Stimulated activated naive CD4-positive, alpha-beta T cell (primary cell): ENCODE measurements at regions not wholly inside any gene's neighbourhood (a gene's known extent, or its start where the extent isn't known, plus 50 kb on each side); places are given as distances from the start of the nearest gene placed in this dataset.
"Not testable (repeated sequence)": the region's sequence is repeated elsewhere in the genome, so short reads cannot be mapped to it uniquely, and the experiment has no call there.

Experiments used
- DNase-seq, 6 experiments: peaks; one replicate each; lab custom pipeline; 2025; lab: John Stamatoyannopoulos, UW

DNA sequence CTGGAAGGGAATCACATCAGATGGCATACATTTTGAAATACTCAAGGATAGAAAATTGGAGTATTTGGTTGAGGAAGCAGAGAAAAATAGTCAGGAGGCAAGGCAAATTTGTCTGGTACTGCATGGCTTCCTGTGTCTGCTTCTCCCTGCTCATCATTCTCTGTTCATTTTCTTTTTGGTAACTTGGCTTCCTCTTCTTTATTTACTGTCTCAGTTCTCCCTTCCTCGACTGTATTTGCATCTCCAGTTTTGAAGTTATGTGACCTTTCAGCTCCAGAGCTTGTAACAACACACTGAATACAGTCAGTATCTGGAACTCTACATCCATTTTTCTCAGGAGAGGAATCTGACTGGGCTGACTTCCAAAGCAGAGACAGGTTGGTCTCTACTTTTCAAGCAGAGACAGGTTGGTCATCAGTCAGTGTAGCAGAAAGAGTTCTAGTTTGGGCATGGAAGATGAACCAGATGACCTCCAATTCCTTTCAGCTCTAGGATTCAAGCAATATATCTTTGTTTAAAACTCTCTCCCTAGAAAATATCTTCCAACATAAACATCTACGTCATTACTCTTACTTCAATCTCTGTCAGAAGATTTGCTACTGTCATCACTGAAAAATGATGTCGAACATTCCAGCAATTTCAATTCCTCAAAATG is 571.2 kb downstream of the ADGRL2 start:
- no peak for DNase-seq

DNA sequence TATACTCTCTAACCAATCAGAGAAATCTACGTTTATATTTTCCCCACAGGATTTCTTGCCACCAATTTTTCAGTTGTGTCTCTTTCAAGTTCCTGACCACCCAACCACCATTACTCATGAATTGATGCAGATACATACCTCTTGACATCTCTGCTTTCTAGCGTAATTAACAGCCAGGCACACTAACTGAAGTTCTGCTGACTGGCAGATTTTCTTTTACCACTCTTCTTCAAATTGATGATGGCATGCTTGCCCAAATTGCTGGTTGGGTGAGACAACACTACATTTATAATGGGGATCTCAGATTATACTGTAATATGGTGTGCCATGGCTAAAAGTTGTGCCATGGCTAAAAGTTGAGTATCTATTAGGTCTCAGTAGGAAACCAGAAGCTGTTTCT is 566.7 kb downstream of the ADGRL2 start:
- no peak for DNase-seq

DNA sequence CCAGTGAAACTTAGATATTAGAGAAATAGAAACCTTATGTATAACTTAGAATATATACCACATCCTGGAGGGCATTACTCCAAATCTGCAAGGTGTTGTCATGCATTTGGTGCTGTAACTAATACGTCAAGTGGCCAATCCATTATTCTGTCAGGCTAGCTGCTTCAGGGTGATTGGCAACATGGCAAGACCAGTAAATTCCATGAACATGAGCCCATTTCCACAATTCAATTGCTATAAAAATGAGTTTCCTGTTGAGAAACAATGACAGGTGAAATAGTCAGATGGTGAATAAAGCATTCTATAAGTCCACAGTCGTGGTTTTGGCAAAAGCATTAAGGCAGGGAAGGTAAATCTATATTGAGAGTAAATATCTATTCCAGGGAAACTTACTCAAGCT is 566.0 kb downstream of the ADGRL2 start:
- no peak for DNase-seq

DNA sequence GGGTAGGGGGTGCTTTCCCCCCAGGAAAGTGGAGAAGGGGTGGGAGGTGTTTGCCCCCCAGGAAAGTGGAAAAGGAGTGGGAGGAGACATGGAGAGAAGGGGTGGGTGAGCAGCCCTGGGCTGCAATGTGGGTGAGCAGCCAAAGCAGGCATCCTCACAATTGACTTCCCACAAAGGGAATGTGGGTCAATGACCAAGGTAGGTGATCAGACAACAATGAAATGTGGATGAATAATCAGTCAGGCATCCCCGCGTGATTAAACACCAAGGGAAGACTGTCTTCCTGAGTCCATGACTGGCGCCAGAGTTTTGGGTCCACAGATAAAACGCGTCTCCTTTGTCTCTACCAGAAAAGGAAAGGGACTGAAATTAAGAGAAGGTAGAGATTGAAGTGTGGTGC is 558.8 kb downstream of the ADGRL2 start:
- DNase-seq = not testable (repeated sequence)

DNA sequence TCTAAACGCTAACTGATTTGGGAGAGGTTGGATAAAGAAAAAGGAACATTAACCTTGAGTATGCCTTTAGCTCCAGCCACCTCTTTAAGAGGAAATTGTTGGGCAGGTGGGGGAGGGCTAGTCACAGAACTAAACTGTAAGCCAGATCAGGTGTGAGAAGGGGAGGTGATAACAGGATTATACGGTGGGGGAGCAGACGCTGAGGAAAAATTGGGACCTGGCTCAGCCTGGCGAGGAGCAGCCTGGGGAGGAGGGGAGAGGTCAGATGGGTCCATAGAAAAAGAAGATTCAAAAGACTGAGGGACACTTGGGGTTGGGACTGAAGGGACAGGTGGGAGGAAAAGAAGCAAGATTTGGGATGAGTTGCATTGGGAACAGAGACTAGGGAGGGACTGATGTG is 558.0 kb downstream of the ADGRL2 start:
- DNase-seq = not testable (repeated sequence)

DNA sequence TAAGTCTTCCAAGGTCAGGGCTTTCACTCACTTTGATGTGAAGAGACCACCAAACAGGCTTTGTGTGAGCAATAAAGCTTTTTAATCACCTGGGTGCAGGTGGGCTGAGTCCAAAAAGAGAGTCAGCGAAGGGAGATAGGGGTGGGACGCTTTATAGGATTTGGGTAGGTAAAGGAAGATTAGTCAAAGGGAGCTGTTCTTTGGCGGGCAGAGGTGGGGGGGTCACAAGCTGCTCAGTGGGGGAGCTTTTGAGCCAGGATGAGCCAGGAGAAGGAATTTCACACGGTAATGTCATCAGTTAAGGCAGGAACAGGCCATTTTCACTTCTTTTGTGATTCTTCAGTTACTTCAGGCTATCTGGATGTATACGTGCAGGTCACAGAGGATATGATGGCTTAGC is 553.8 kb downstream of the ADGRL2 start:
- not testable (repeated sequence) for DNase-seq

DNA sequence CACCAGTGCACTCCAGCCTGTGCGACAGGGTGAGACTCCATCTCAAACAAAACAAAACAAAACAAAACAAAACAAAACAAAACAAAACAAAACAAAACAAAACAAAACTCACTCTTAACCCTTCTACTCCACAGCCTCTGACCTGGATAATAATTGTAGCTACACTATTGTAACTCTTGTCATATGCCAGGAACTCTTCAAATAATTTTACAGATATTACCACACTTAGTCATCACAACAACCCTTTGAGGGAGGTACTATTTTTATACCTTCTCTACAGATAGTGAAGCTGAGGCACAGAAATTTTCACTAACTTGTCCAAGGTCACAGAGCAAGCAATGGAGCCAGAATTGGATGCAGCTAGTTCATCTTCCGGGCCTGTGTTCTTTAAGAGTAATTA is 547.8 kb downstream of the ADGRL2 start:
- no peak for DNase-seq

DNA sequence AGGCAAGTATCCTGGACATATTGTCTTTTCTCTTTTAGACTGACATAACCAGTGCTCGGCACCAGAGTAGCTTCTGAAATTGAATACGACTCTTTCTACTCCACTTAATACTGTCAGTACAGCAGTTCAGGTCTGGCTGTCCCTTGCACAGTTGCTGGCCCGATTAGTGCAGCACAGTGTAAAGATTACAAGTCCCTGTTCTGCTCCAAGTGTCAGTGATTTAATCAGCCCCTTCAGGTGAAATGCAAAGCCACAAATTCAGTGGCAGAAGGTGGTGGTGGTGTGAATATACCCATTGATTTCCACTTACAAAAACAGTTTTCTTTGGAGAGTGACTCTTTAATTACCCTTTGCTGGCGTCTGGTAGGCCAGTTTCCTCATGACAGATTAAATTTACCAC is 545.4 kb downstream of the ADGRL2 start:
- DNase-seq = no peak

DNA sequence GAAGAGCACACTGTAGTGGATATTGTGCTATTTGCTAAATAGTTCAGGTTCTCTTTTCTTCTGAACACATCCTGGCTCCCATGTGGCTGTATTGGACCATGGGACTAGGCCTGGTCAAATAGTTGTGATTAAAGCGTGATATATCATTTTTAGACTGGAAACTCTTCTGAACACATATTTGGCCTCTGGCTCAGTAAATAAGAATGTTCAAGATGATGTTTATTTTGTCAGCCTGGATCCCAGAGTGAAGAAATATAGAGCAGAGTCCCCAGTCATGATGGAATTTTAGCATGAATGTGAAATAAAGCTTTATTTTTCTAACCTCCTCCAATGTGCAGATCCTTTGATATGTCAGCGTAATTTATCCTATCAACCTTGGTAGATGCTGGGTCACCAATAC is 542.6 kb downstream of the ADGRL2 start:
- DNase-seq = no peak

DNA sequence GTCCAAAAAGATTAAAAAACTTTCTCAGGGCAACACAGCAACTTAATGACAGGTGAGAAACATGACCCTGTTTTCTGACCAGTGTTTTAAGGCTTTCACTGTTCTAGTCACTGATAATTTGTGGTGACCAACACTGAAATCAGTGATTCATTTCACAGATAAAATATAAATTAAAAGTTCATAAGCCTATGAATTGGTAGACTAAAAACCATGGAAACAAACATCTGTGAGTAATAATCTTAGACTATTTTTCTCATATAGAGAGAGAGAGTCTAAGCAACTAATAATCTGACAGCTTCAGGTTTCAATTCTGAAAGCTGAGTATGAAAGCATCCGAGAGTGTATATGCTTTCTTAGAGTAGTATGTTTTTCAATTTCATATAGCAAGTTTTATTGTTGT is 536.9 kb downstream of the ADGRL2 start:
- no peak for DNase-seq

DNA sequence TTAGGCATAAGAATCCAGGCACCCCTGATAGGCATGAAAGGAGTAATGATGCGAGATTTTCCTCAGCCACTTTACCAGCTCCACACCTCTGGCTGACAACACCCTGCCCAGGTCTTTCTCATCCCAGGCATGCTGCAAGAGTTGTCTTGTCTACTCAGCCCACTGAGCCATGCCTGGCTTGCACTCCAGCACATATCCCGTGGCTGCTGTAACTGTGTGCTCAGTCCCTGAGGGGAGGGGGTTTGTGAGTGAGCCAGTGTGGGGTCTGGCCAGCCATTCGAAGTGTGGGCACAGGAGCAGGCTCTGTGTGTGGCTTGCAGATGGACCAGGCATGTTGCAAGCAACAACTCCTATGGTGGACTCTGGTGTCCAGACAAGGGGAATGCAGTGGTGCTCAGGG is 529.6 kb downstream of the ADGRL2 start:
- no peak for DNase-seq

DNA sequence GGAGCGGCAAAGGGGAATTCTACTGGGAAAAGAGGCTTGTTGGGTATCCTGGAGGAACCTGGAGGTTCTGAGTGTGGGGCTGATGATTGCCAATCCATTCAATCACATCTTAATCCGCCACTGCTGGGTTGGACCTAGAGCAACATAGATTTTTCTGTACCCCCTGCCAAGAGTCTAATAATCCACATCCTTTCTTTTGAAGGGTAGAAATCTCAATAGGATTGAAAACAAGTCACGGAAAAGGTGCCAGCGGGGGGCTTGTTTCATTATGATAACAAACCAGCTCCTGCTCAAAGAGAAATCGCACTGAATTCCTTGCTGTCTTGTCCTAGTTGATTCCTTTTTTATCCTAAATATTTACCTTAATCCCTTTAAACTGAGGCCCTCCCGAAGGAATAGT is 528.5 kb downstream of the ADGRL2 start:
- no peak for DNase-seq

DNA sequence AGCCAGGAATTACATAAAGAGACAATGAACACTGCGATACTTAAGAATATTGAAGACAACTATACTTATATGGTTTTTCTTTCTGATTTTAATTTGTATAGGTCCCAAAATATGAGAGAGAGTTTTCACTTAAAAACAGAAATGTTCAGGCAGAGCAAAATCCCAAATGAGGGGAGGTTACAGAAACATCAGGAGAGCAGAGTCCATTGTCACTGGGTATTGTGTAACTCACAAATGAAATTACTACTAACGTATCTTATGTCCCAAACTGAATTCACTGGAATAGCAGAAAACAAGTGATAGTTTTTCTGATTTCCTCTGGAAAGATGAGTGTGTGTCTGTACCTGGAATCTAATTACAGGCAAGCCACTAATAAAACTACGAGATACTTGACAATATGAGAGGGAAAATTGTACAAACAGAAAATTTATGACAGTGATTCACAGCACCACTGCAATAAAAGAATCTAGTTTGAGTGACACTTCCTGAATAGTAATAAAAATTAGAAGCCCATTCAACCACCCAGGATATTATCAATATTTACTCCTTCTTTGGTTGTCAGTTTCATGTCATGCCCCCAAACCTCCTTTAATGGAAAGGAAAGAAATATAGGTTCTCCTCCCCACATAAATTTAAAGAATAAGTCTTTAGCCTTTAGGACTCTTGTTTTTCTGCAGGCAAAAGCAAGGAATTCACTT is 522.6 kb downstream of the ADGRL2 start:
- no peak for DNase-seq

DNA sequence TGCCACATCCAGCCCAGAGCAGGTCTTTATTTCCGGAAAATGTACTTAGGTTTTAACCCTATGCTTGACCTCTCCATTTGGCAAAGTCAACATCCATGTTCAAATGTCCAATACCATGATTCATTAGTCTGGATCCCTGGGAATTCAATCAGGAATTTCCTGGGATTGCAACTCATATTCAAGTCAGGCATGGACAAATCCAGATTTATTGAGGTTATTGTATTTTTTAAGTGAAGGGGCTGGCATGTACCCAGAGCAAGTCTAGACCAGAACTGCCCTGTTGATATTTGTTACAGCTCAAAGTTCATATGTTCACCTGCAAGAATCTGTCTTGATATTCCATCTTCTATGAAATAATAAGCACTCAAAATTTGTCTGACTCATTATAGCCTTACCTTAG is 521.1 kb downstream of the ADGRL2 start:
- DNase-seq = no peak

DNA sequence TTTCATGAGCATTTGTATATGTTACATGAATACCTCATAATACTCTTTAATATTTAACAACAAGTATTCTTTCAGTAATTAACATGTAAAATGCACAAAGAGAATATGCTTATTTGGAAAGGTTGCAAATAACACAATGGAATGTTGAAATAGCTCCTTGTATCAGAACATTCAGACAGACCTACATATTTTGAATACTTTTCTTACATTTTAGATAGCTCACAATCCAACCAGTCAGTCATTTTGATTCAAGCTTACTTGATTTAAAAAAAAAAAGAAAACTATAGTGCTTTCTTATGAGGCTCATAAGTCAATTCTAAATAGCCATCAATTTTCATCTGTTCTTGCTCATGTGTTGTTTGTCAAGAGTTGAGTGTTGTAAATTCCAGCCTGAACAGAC is 518.8 kb downstream of the ADGRL2 start:
- DNase-seq = no peak

DNA sequence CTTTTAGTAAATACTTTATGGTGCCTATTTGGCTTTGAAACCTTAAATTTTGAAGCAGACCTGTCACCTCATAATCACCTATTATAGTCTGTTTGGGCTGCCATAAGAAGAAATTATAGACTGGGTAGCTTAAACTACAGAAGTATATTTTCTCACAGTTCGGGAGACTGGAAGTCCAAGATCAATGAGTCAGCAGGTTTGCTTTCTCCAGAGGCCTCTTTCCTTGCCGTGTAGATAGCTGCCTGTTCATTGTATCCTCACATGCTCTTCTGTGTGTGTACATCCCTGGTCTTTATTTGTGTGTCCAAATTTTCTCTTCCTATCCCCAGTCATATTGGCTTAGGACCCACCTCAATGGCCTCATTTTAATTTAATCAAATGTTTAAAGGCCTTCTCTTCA is 518.2 kb downstream of the ADGRL2 start:
- DNase-seq = no peak

DNA sequence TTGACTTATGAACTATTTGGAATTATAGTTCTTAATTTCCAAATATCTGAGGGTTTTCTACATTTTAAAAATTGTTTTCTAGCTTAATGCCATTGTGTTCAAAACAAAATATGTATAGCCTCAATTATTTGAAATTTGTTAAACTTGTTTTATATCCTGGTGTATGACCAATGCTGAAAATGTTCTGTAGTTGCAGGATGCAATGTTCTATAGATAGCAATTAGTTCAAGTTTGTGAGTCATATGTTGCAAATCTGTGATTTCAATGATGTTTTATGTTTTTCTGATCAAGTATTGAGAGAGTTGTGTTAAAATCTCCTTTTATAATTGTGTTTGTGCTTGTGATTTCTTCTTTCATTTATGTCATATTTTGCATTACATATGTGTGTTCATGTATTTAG is 517.5 kb downstream of the ADGRL2 start:
- no peak for DNase-seq

DNA sequence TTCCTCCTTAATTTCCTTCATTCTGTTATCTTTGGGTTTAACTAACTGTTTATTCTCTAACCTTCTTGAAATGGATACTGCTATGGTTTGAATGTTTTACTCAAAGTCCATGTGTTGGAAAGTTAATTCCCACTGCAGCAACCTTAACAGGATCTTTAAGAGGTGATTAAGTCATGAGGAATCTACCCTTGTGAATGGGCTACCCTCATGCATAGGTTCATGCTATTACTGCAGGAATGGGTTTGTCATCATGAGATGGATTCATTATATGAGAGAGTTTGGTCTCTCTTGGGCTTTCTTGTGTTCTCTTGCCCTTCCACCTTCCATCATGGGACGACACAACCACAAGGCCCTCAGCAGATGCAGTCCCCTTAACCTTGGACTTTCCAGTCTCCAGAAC is 516.9 kb downstream of the ADGRL2 start:
- DNase-seq = no peak

DNA sequence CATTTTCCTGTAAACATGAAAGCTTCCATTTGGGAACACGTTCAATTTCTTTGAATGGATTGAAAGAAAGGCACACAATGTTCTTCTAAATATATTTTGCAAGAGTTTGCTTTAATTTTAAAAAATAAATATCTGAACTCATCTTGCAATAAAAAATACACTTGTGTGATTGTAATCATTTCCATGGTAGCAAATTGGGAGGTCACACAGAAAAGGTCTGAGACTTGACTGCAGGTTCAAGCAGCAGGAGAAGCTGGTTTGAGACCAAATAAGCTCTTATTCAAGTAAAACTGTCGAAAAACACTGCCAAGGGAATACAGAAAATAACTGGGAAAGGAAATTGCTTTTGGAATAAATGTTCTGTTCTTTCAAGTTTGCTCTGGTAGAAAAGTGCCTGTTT is 498.9 kb downstream of the ADGRL2 start:
- no peak for DNase-seq

DNA sequence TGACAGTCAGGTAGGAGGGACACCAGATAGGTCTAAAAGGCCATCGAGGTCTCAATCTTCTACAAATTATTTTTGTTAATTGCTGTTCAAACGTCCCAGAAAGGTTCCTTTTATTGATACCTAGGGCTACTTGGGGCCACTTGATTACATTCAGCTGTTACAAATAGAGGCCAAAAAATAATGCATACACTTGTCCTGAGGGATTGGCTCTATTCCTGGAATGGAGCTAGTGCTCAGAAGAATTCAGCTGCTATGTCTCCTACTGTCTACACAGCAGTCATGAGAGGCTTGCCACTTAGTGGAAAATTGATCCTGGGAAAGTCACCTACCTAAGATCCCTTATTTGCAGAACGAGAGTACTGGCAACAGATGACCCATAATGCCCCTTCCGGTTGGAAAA is 498.3 kb downstream of the ADGRL2 start:
- no peak for DNase-seq

DNA sequence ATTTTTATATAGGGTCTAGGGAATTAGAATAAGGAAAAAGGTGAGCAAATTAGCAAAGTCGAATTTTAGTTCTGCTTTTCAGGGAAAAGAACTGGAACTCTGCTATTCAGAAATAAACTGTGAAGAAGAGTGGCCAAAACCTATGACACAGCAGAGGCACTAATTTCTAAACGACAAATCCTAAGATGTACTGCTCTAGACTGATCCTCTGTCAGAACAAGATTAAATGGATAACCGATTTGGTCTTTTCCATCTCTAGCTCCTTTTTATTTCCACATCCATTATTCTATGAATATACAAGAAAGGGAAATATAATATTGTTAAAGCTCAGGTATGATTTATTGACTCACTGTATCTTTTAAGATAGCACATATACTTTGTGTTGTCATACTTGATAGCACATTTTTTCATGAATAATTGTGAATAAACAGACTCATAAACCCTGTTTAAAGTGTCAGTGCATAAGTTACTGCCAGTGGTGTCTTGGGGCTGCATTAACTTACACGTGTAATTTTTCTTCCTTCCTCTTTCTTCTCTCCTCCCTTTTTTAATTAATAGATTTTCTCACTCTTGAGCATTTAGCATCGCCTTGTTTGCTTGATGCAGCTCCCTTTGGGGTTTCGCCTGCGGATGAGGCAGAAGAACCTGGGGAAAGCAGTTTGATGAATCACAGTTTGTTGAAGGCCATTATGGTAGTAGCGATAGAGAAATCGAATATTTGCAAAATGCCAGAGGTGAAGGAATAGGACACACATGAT is 496.6 kb downstream of the ADGRL2 start:
- DNase-seq = no peak

DNA sequence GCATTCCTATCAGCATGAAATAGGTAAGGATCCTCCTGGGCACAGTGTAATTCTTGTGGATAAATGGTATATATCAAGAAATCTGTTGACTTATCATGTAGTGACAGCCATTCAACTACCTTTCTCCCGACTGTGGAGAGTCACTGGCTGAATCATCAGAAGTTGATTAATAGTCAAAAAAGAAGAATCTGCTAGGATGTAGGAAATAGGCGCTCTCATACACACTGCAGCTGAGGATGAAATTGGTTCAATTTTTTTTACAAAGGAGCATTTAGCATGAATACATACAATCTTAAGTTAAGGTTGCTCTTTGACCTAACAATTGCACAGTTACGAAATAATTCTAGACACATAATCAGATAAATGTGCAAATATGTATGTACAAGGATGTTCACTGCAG is 486.8 kb downstream of the ADGRL2 start:
- DNase-seq = no peak

DNA sequence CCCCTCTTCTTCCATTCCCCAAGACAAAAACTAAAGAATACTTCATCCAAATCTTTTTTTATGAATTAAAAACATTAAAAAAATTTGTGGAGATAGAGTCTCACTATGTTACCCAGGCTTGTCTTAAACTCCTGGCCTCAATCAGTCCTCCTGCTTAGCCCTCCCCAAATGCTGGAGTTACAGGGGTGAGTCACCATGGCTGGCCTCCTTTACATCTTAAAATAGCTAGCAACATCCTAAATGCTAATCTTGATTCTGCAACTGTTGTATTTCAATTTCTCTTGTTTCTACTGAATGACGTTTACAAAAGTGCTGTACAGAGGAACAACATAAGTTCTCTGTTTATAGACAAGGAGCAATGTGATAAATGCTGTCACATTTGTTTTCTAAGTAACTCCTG is 483.5 kb downstream of the ADGRL2 start:
- DNase-seq = no peak
